GM12878 (cell line): ENCODE measurements at regions not wholly inside any gene's neighbourhood (a gene's known extent, or its start where the extent isn't known, plus 50 kb on each side); places are given as distances from the start of the nearest gene placed in this dataset.

ENCODE experiments used
- CHD1 ChIP-seq: IDR thresholded peaks from 2 replicates; pipeline ENCODE4 v1.6.1; 2012; ENCODE audit warnings: low read depth, low read length, improper control_type of control experiment
- ESRRA ChIP-seq: IDR thresholded peaks from 2 replicates; pipeline ENCODE4 v1.6.1; 2012; ENCODE audit warnings: mild to moderate bottlenecking, low read length, improper control_type of control experiment
- GABPA ChIP-seq: IDR thresholded peaks from 2 replicates; pipeline ENCODE4 v1.6.1; 2014; ENCODE audit warnings: antibody characterized with exemption, low read depth, mild to moderate bottlenecking, inconsistent platforms
- TCF12 ChIP-seq: IDR thresholded peaks from 2 replicates; pipeline ENCODE4 v1.6.1; 2011; ENCODE audit warnings: low read depth, mild to moderate bottlenecking, low read length
- TF ChIP-seq, protein P1 (sequence below), 3 experiments: IDR thresholded peaks in 2 of 3; conservative IDR thresholded peaks in 1 of 3; 2 replicates each; pipeline ENCODE4 v1.5.1; 2011; ENCODE audit warnings: low read depth in 3 of 3, low read length in 3 of 3, mild to moderate bottlenecking in 3 of 3, control low read depth in 2 of 3, moderate library complexity in 2 of 3, inconsistent platforms in 1 of 3, mixed read lengths in 1 of 3; ENCODE audit not compliant: control insufficient read depth in 2 of 3, insufficient read depth in 1 of 3; ENCODE audit errors: extremely low read depth in 1 of 3
- TF ChIP-seq, protein P2 (sequence below): IDR thresholded peaks from 2 replicates; pipeline ENCODE4 v1.6.1; 2012; ENCODE audit warnings: low read depth, low read length, improper control_type of control experiment

DNA sequence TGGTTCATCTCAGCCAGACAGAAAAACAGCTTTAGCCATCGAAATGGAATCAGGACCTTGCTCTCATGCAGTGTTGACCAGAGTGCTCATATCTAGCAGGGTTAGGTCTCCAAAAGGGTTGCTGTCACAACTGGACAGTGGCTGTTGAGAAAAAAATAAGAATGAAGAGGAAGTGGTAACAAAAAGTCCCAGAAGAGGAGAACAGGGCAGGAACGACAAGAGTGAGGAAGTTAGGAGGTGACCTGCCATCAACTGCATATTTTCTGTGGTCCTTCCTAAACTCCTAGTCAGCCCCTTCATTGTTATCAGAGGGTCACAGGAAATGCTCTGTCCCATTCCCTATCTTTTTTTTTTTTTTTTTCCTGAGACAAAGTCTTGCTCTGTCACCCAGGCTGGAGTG lies 188.1 kb upstream of the LINC00305 start:
- TF ChIP-seq, protein P1, sequence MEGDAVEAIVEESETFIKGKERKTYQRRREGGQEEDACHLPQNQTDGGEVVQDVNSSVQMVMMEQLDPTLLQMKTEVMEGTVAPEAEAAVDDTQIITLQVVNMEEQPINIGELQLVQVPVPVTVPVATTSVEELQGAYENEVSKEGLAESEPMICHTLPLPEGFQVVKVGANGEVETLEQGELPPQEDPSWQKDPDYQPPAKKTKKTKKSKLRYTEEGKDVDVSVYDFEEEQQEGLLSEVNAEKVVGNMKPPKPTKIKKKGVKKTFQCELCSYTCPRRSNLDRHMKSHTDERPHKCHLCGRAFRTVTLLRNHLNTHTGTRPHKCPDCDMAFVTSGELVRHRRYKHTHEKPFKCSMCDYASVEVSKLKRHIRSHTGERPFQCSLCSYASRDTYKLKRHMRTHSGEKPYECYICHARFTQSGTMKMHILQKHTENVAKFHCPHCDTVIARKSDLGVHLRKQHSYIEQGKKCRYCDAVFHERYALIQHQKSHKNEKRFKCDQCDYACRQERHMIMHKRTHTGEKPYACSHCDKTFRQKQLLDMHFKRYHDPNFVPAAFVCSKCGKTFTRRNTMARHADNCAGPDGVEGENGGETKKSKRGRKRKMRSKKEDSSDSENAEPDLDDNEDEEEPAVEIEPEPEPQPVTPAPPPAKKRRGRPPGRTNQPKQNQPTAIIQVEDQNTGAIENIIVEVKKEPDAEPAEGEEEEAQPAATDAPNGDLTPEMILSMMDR (IDR thresholded peaks at IDR 0.05 in 2 of 3, conservative IDR thresholded peaks at IDR 0.05 in 1 of 3; ENCODE audit: control insufficient read depth in 2 of 3, extremely low read depth in 1 of 3, insufficient read depth in 1 of 3, low read depth in 3 of 3, low read length in 3 of 3), result no peak
- TF ChIP-seq CHD1 (no peak), TCF12 (no peak), GABPA (no peak), ESRRA (no peak)
- TF ChIP-seq, protein P2, sequence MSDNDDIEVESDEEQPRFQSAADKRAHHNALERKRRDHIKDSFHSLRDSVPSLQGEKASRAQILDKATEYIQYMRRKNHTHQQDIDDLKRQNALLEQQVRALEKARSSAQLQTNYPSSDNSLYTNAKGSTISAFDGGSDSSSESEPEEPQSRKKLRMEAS, result no peak
